H1 (cell line): ENCODE measurements at regions not wholly inside any gene's neighbourhood (a gene's known extent, or its start where the extent isn't known, plus 50 kb on each side); places are given as distances from the start of the nearest gene placed in this dataset.

ENCODE experiments used
- CTCF ChIA-PET: fragments of 300-600 bp; sonication (Branson Sonifier 250); formaldehyde crosslinking; loops from one replicate; lab custom pipeline; 2021; ENCODE audit not compliant: partially characterized antibody; lab: Charles Lee
- POLR2A ChIA-PET: fragments of 300-600 bp; sonication (Branson Sonifier 250); formaldehyde crosslinking; loops from one replicate; lab custom pipeline; 2021; ENCODE audit warnings: inconsistent platforms; ENCODE audit not compliant: partially characterized antibody; lab: Charles Lee
- DNase-seq, 2 experiments: peaks; one replicate each; pipeline versions ENCODE4 v3.0.0 to v3.0.0-alpha.2; 2010 to 2022; ENCODE audit warnings: low spot score in 2 of 2, low read depth in 1 of 2, mixed read lengths in 1 of 2
- FAIRE-seq: peaks from 2 replicates; lab custom pipeline; 2011; peaks lifted over from hg19 to GRCh38; lab: Jason Lieb, UNC
- H2AFZ ChIP-seq: 2 replicates; pipeline ENCODE4 v1.8.1; 2012; ENCODE audit warnings: low read length, inconsistent platforms
- H2AK5ac ChIP-seq: 2 replicates; pipeline ENCODE4 v1.6.1; 2013; ENCODE audit warnings: low read depth, low read length
- H2BK120ac ChIP-seq: replicated peaks from 2 replicates; pipeline ENCODE3; 2013; ENCODE audit warnings: low read depth, low read length, inconsistent platforms
- H2BK12ac ChIP-seq: 2 replicates; pipeline ENCODE4 v1.6.1; 2013; ENCODE audit warnings: low read depth, low read length
- H2BK15ac ChIP-seq: 2 replicates; pipeline ENCODE4 v1.6.1; 2013; ENCODE audit warnings: low read length
- H2BK20ac ChIP-seq: 2 replicates; pipeline ENCODE4 v1.6.1; 2013; ENCODE audit warnings: low read length
- H2BK5ac ChIP-seq: 2 replicates; pipeline ENCODE4 v1.6.1; 2013; ENCODE audit warnings: low read depth, low read length
- H3K14ac ChIP-seq: 2 replicates; pipeline ENCODE4 v1.6.1; 2013; ENCODE audit warnings: inconsistent platforms; ENCODE audit not compliant: insufficient read length
- H3K18ac ChIP-seq: 2 replicates; pipeline ENCODE4 v1.6.1; 2013; ENCODE audit warnings: low read length; ENCODE audit errors: extremely low read depth
- H3K23ac ChIP-seq: 2 replicates; pipeline ENCODE4 v1.6.1; 2013; ENCODE audit warnings: inconsistent platforms; ENCODE audit not compliant: insufficient read length
- H3K23me2 ChIP-seq: 2 replicates; pipeline ENCODE4 v1.6.1; 2013; ENCODE audit warnings: low read depth, low read length
- H3K27ac ChIP-seq: 2 replicates; pipeline ENCODE4 v1.6.1; 2011; ENCODE audit warnings: low read depth, low read length, inconsistent platforms
- H3K27me3 ChIP-seq, 4 experiments: replicated peaks in 1 of 4; 1 replicate in 1 of 4; 2 replicates in 3 of 4; pipeline versions ENCODE4 v1.6.1 to v1.8.1; 2011 to 2013; ENCODE audit warnings: low read length in 3 of 4, mild to moderate bottlenecking in 3 of 4, inconsistent platforms in 2 of 4, mixed read lengths in 2 of 4, moderate library complexity in 1 of 4; ENCODE audit not compliant: control insufficient read depth in 3 of 4, insufficient read depth in 3 of 4; ENCODE audit errors: extremely low read depth in 1 of 4
- H3K36me3 ChIP-seq, 4 experiments: 2 replicates each; pipeline versions ENCODE4 v1.6.1 to v1.8.1; 2011 to 2013; ENCODE audit warnings: mild to moderate bottlenecking in 4 of 4, low read length in 3 of 4, moderate library complexity in 2 of 4, control low read depth in 1 of 4, inconsistent platforms in 1 of 4; ENCODE audit not compliant: insufficient read depth in 4 of 4, control insufficient read depth in 2 of 4
- H3K4ac ChIP-seq: replicated peaks from 2 replicates; pipeline ENCODE3; 2013; ENCODE audit warnings: low read length, low read depth, mixed read lengths, inconsistent platforms; ENCODE audit not compliant: insufficient read length
- H3K4me1 ChIP-seq, 4 experiments: replicated peaks in 1 of 4; 1 replicate in 1 of 4; 2 replicates in 3 of 4; pipeline versions ENCODE4 v1.6.1 to v1.8.1; 2011 to 2013; ENCODE audit warnings: low read length in 3 of 4, inconsistent platforms in 2 of 4, mixed read lengths in 1 of 4; ENCODE audit not compliant: insufficient read depth in 4 of 4, control insufficient read depth in 3 of 4
- H3K4me2 ChIP-seq, 2 experiments: 2 replicates each; pipeline versions ENCODE4 v1.6.1 to v1.8.1; 2011 to 2013; ENCODE audit warnings: low read depth in 2 of 2, low read length in 2 of 2, control low read depth in 1 of 2, inconsistent platforms in 1 of 2, mild to moderate bottlenecking in 1 of 2; ENCODE audit not compliant: insufficient read depth in 1 of 2
- H3K4me3 ChIP-seq, 4 experiments: fragments of 200-600, 300-600 bp in 1 of 4; sonication (generic), shearing (Covaris generic), sonication (Bioruptor Twin) in 1 of 4; 2 replicates each; pipeline versions ENCODE4 v1.5.1 to v1.8.1; 2011 to 2016; ENCODE audit warnings: low read length in 4 of 4, low read depth in 3 of 4, control low read depth in 2 of 4, inconsistent platforms in 2 of 4, mild to moderate bottlenecking in 2 of 4, mixed read lengths in 1 of 4, moderate library complexity in 1 of 4; ENCODE audit not compliant: insufficient read depth in 2 of 4; ENCODE audit errors: extremely low read depth in 1 of 4
- H3K56ac ChIP-seq: replicated peaks from 2 replicates; pipeline ENCODE3; 2013; ENCODE audit warnings: low read depth, mild to moderate bottlenecking, mixed read lengths, low read length, inconsistent platforms; ENCODE audit not compliant: insufficient read length
- H3K79me1 ChIP-seq: 2 replicates; pipeline ENCODE4 v1.6.1; 2013; ENCODE audit warnings: low read depth, low read length, control low read depth
- H3K79me2 ChIP-seq, 2 experiments: 2 replicates each; pipeline versions ENCODE4 v1.6.1 to v1.8.1; 2012 to 2013; ENCODE audit warnings: low read length in 2 of 2, mild to moderate bottlenecking in 2 of 2, inconsistent platforms in 1 of 2; ENCODE audit not compliant: insufficient read depth in 2 of 2, control insufficient read depth in 1 of 2
- H3K9ac ChIP-seq, 4 experiments: replicated peaks in 1 of 4; 1 replicate in 1 of 4; 2 replicates in 3 of 4; pipeline versions ENCODE4 v1.6.1 to v1.8.1; 2011 to 2013; ENCODE audit warnings: low read depth in 3 of 4, low read length in 3 of 4, control low read depth in 2 of 4, mild to moderate bottlenecking in 2 of 4, moderate library complexity in 2 of 4, inconsistent platforms in 1 of 4; ENCODE audit errors: extremely low read depth in 1 of 4
- H3K9me3 ChIP-seq, 2 experiments: 2 replicates each; pipeline versions ENCODE4 v1.6.1 to v1.8.1; 2012 to 2013; ENCODE audit warnings: mild to moderate bottlenecking in 2 of 2, moderate library complexity in 2 of 2, control low read depth in 1 of 2, inconsistent platforms in 1 of 2, low read depth in 1 of 2, low read length in 1 of 2, mixed read lengths in 1 of 2; ENCODE audit not compliant: insufficient read depth in 2 of 2
- H4K20me1 ChIP-seq, 2 experiments: replicated peaks in 1 of 2; 2 replicates each; pipeline versions ENCODE3 to v1.8.1; 2011 to 2013; ENCODE audit warnings: inconsistent platforms in 2 of 2, low read length in 2 of 2, mild to moderate bottlenecking in 1 of 2; ENCODE audit not compliant: insufficient read depth in 2 of 2, control insufficient read depth in 1 of 2
- H4K5ac ChIP-seq: 2 replicates; pipeline ENCODE4 v1.6.1; 2013; ENCODE audit warnings: low read length, low read depth, mixed read lengths, inconsistent platforms; ENCODE audit not compliant: insufficient read length
- H4K8ac ChIP-seq: 2 replicates; pipeline ENCODE4 v1.8.0; 2013; ENCODE audit warnings: mild to moderate bottlenecking, moderate library complexity, low read length, inconsistent platforms; ENCODE audit not compliant: insufficient read depth; ENCODE audit errors: extremely low read depth
- H4K91ac ChIP-seq: replicated peaks from 2 replicates; pipeline ENCODE3; 2013; ENCODE audit warnings: low read length, mixed read lengths, inconsistent platforms; ENCODE audit not compliant: insufficient read length
- BACH1 ChIP-seq: IDR thresholded peaks from 2 replicates; pipeline ENCODE4 v1.6.1; 2012; ENCODE audit warnings: low read length, improper control_type of control experiment
- CEBPB ChIP-seq: IDR thresholded peaks from 2 replicates; pipeline ENCODE4 v1.6.1; 2012; ENCODE audit warnings: low read depth, low read length
- EZH2 ChIP-seq: fragments of 200-600 bp; sonication (generic); IDR thresholded peaks from 2 replicates; pipeline ENCODE4 v1.7.1; 2012; ENCODE audit warnings: low read depth, mild to moderate bottlenecking, moderate library complexity, low read length, inconsistent platforms; ENCODE audit not compliant: severe bottlenecking
- KDM4A ChIP-seq: IDR thresholded peaks from one replicate; pipeline ENCODE4 v1.7.1; 2012; ENCODE audit warnings: low read depth, mild to moderate bottlenecking, moderate library complexity, low read length, inconsistent platforms; ENCODE audit not compliant: severe bottlenecking
- KDM5A ChIP-seq: fragments of 200-600 bp; IDR thresholded peaks from 2 replicates; pipeline ENCODE4 v1.7.1; 2012; ENCODE audit warnings: mild to moderate bottlenecking, low read length, inconsistent platforms, mixed read lengths
- WGBS, 2 experiments: shearing (Covaris generic) in 1 of 2; methylation state at CpG; one replicate each; pipeline versions ENCODE4 v1.1.6 to v1.1.7; 2013 to 2015; ENCODE audit warnings: low lambda C conversion rate in 2 of 2, mixed read lengths in 2 of 2, inconsistent platforms in 1 of 2, low coverage in 1 of 2, missing lambda C conversion rate in 1 of 2; ENCODE audit not compliant: insufficient replicate concordance in 2 of 2, insufficient coverage in 1 of 2, insufficient read length in 1 of 2; ENCODE audit errors: extremely low coverage in 1 of 2, missing lambda C conversion rate in 1 of 2; 5-methylcytosine and 5-hydroxymethylcytosine counted together

GRCh38 chr13:73913079-73913740 is 221.0 kb downstream of the KLF12 start:
- no peak overlapping the region for H2BK20ac ChIP-seq
- no peak overlapping the region for H2BK120ac ChIP-seq
- no peak overlapping the region for H3K27ac ChIP-seq
- no peak overlapping the region for H3K18ac ChIP-seq
- H3K4me1 ChIP-seq: peaks cover 0 to 6% (median 3%) of the 10 kb centered on the region in 4 experiments; a peak in 3 of 7 replicates
- no peak overlapping the region for H2BK5ac ChIP-seq
- no peak overlapping the region for H3K4ac ChIP-seq
- H4K5ac ChIP-seq: no peak overlapping the region
- no peaks in the 10 kb centered on the region for H3K27me3 ChIP-seq
- no peaks in the 10 kb centered on the region for H4K20me1 ChIP-seq
- no peaks in the 10 kb centered on the region for H3K23me2 ChIP-seq
- H4K91ac ChIP-seq: no peak overlapping the region
- no peak overlapping the region for H3K4me3 ChIP-seq
- H3K23ac ChIP-seq: no peak overlapping the region
- H3K79me2 ChIP-seq: no peaks in the 10 kb centered on the region
- CTCF ChIA-PET: interaction anchor here (0.6 kb wide), 1 partner anchor 88 kb away, joined by 6 read pairs; no protein-coding TSS in a partner anchor
- H3K36me3 ChIP-seq: no peaks in the 10 kb centered on the region
- H3K14ac ChIP-seq: no peak overlapping the region
- no peak overlapping the region for H2BK12ac ChIP-seq
- no peak overlapping the region for H3K4me2 ChIP-seq
- 71% methylated on average over 4 of the region's 4 CpGs; no CpG with 5 or more reads in 1 of the 2 experiments for WGBS, 2 experiments
- H3K9me3 ChIP-seq: no peaks in the 10 kb centered on the region
- H3K56ac ChIP-seq: no peak overlapping the region
- H4K8ac ChIP-seq: no peak overlapping the region
- FAIRE-seq: no peak
- no peak overlapping the region for H2AFZ ChIP-seq
- no peak for DNase-seq
- POLR2A ChIA-PET: no interaction called here
- no peaks in the 10 kb centered on the region for H3K79me1 ChIP-seq
- H2BK15ac ChIP-seq: no peak overlapping the region
- no peak overlapping the region for H3K9ac ChIP-seq
- no peak overlapping the region for H2AK5ac ChIP-seq
- TF ChIP-seq KDM4A (no peak), KDM5A (no peak), EZH2 (no peak), BACH1 (no peak), CEBPB (no peak)
